AG04450 (cell line): ENCODE measurements at regions not wholly inside any gene's neighbourhood (a gene's known extent, or its start where the extent isn't known, plus 50 kb on each side); places are given as distances from the start of the nearest gene placed in this dataset.

ENCODE experiments used
- CTCF ChIA-PET: fragments of 300-600, 350-600 bp; formaldehyde crosslinking; extraction: SDS; loops from one replicate; lab custom pipeline; 2022; ENCODE audit warnings: antibody characterized with exemption, inconsistent platforms; lab: Charles Lee
- POLR2A ChIA-PET: fragments of 350-600 bp; formaldehyde crosslinking; extraction: SDS; loops from one replicate; lab custom pipeline; 2021; ENCODE audit warnings: antibody characterized with exemption, inconsistent platforms; lab: Yijun Ruan, JAX
- DNase-seq: peaks from one replicate; pipeline ENCODE4 v3.0.0-alpha.2; 2011; ENCODE audit warnings: low read depth, low spot score
- H3K27ac ChIP-seq: one replicate; pipeline ENCODE4 v1.5.1; 2012; ENCODE audit warnings: low read depth, low read length, control low read depth
- H3K27me3 ChIP-seq: one replicate; pipeline ENCODE4 v1.6.0; 2012; ENCODE audit warnings: low read length; ENCODE audit not compliant: control insufficient read depth, insufficient read depth
- H3K4me3 ChIP-seq: 2 replicates; pipeline ENCODE4 v1.5.1; 2011; ENCODE audit warnings: mild to moderate bottlenecking, low read depth, low read length, control low read depth
- H3K9me3 ChIP-seq: 2 replicates; pipeline ENCODE4 v1.5.1; 2012; ENCODE audit warnings: low read length; ENCODE audit not compliant: control insufficient read depth, insufficient read depth
- TF ChIP-seq, protein P1 (sequence below): IDR thresholded peaks from 2 replicates; pipeline ENCODE4 v1.5.1; 2011; ENCODE audit warnings: low read depth, low read length, control low read depth, inconsistent platforms

- TF ChIP-seq, protein P1, sequence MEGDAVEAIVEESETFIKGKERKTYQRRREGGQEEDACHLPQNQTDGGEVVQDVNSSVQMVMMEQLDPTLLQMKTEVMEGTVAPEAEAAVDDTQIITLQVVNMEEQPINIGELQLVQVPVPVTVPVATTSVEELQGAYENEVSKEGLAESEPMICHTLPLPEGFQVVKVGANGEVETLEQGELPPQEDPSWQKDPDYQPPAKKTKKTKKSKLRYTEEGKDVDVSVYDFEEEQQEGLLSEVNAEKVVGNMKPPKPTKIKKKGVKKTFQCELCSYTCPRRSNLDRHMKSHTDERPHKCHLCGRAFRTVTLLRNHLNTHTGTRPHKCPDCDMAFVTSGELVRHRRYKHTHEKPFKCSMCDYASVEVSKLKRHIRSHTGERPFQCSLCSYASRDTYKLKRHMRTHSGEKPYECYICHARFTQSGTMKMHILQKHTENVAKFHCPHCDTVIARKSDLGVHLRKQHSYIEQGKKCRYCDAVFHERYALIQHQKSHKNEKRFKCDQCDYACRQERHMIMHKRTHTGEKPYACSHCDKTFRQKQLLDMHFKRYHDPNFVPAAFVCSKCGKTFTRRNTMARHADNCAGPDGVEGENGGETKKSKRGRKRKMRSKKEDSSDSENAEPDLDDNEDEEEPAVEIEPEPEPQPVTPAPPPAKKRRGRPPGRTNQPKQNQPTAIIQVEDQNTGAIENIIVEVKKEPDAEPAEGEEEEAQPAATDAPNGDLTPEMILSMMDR = no peak
- no peak overlapping the region for H3K27ac ChIP-seq
- CTCF ChIA-PET = no interaction called here
- peaks cover 60% of the 10 kb centered on the region for H3K9me3 ChIP-seq
- H3K4me3 ChIP-seq = no peak overlapping the region
- no peaks in the 10 kb centered on the region for H3K27me3 ChIP-seq
- DNase-seq = no peak
- POLR2A ChIA-PET = no interaction called here
Measured at GRCh38 chr2:3059141-3059925, 318.3 kb downstream of the EIPR1 start.

DNA sequence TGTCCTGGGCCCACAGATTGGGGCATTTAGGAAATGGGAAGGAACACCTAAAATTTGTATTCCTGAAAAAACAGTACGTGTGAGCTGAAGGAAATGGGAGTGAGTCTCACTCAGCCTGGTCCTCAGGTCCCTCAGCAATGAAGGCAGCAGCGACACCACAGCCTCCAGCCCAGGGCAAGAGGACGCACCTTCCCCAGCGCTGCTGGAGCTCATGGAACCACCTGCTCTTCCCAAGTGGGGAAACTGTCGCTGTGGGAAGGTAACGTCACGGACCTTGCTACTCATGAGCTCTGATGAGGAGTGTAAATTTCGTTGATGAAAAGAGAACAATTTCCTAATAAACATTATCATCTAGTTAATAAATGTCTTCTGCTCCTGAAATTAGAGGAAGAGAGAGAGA is 323.6 kb downstream of the EIPR1 start:
- Histone ChIP-seq H3K27me3 (no peaks in the 10 kb centered on the region), H3K27ac (no peak overlapping the region), H3K4me3 (no peak overlapping the region), H3K9me3 (peaks cover 44% of the 10 kb centered on the region)
- no peak for DNase-seq
- TF ChIP-seq, protein P1 = no peak
- POLR2A ChIA-PET = no interaction called here
- CTCF ChIA-PET = no interaction called here

DNA sequence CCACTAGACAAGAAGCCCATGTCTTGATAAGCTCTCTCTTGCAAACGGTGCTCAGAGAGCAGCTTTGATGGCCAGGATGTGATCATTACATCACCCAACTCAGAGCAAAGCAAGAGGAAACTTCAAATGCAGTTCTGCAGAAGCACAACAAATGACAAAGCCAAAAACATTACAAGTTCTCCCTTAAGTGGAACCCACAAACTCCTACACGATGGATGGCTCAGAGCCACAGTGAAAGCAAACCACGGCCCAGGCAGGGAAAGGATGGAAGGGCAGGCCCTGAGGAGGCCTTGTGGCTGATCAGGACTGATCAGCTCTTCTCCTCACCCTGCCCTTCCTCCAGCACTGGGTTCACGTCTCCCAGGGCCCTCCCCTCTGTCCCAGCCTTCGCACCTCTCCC is 326.4 kb downstream of the EIPR1 start:
- H3K27me3 ChIP-seq = no peaks in the 10 kb centered on the region
- no peak overlapping the region for H3K27ac ChIP-seq
- no peak overlapping the region for H3K4me3 ChIP-seq
- H3K9me3 ChIP-seq = peaks cover 58% of the 10 kb centered on the region
- ChIA-PET CTCF (no interaction called here), POLR2A (no interaction called here)
- no peak for DNase-seq
- TF ChIP-seq, protein P1 = no peak

- Histone ChIP-seq H3K27ac (no peak overlapping the region), H3K4me3 (no peak overlapping the region), H3K27me3 (no peaks in the 10 kb centered on the region), H3K9me3 (peaks cover 80% of the 10 kb centered on the region)
- DNase-seq = no peak
- ChIA-PET CTCF (no interaction called here), POLR2A (no interaction called here)
- TF ChIP-seq, protein P1 = no peak
Measured at GRCh38 chr2:3046170-3046865, 331.3 kb downstream of the EIPR1 start.

- no peaks in the 10 kb centered on the region for H3K27me3 ChIP-seq
- H3K9me3 ChIP-seq = peaks cover 79% of the 10 kb centered on the region
- CTCF ChIA-PET = no interaction called here
- TF ChIP-seq, protein P1 = no peak
- no peak overlapping the region for H3K4me3 ChIP-seq
- DNase-seq = no peak
- H3K27ac ChIP-seq = no peak overlapping the region
- POLR2A ChIA-PET = no interaction called here
Measured at GRCh38 chr2:3045318-3045921, 332.2 kb downstream of the EIPR1 start.
